Suppressor macrophage treated with lipopolysaccharide for 4 hours (primary cell): ENCODE measurements at regions not wholly inside any gene's neighbourhood (a gene's known extent, or its start where the extent isn't known, plus 50 kb on each side); places are given as distances from the start of the nearest gene placed in this dataset.
"Not testable (repeated sequence)": the region's sequence is repeated elsewhere in the genome, so short reads cannot be mapped to it uniquely, and the experiment has no call there.

Experiments
- DNase-seq: peaks from one replicate; pipeline ENCODE4 v3.0.0-alpha.2; 2020

DNA sequence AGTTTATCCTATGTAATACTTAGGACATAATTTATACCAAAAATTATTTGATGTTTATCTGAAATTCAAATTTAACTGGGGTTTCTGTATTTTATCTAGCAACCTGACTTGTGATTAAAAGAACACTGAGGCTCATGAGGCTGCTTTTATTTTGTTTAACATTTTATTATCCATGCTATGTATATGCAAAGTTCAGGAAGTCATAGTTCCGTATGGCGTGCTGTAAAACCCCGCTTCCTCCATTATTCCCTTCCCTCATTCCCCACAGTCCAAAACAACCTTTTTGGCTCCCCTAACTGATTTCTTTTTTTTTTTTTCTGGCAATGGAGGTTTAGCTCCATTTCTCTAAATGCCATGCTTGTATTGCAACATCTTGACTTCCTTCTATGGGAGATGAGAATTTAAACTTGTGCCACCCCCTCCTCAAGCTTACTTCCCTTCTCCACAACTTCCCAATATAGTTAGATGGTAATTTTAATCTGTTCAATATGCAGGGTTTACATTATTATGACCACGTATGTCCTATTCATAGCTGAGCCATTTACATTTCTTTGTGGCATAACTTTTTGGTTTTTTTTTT lies 138.0 kb upstream of the DNAH14 start:
- peak; percentile 46 for DNase-seq

- no peak for DNase-seq
These were observed 133.9 kb upstream of the DNAH14 start for GRCh38 chr1:224795591-224795990.

- no peak for DNase-seq
These were observed 130.4 kb upstream of the DNAH14 start for GRCh38 chr1:224799083-224799482.

DNA sequence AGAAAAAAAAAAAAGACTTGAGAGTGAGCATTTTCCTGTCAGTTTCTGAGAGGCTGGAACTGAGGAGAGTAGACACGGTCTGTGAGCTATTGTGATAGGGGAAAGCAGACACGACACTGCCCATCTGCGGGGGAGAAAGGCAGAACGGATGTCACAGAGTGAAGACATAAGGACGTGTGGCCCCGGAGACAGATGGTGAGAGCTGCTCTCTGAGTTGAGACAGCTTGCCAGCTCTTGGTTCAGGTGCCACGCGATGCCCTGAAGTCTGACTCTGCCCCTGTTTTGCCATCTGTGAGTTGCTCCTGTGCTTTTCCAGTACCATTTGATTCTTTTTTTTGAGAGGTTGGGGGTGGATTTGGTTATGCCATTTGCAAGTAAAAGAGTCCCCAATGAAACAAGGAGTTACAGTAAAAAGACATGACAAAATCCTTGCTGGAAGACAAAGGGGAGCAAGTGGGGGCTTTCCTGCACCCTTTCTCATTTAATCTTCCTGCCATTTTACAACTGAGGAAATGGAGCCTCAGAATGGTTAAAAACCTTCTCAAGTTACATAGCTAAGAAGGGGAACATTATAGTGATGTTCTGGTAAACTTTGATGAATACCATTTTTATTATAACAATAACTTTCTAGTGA lies 128.9 kb upstream of the DNAH14 start:
- no peak for DNase-seq

DNA sequence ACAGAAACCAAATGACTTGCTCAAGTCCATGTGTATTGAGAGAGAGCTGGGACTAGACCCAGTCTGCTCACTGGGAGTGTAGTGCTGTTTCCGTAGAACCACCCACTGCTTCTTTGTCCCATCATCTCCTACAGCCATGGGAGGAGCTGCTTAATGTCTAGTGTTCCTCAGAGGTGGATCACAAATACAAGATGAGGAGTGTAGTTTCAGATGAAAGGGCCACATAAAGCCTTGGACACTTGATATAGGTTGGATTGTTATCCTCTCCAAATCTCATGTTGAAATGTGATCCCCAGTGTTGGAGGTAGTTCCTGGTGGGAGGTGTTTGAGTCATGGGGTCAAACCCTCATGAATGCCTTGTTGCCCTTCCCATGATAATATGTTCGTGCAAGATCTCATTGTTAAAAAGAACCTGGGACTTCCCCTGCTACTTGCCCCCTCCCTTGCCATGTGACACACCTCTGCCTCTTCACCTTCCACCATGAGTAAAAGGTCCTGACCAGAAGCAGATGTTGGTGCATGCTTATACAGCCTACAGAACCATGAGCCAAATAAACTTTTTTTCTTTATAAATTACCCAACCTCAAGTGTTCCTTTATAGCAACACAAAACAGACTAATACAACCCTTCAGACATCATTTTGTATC lies 127.5 kb upstream of the DNAH14 start:
- DNase-seq = no peak

GRCh38 chr1:224802617-224803016 lies 126.9 kb upstream of the DNAH14 start:
- DNase-seq = no peak

- DNase-seq = no peak
These were observed 125.3 kb upstream of the DNAH14 start for GRCh38 chr1:224804220-224804619.

DNA sequence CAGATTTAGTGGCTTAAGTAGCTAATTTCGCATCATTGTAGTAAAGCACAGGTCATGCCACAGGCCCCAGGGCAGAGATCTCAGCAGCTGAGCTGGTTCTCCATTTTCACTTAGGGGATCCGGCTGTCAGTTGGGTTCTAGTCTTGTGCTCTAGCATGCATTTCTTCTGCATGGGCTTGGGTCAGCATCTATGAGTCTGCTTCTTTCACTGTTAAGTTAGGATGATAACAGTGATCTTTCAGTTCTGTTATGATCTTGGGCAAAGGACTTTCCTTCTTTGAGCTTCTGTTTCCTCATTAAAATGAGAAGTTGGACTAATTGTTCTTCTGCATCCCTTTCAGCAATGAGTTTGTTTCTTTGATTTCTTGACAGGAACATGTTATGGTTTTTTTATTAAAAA lies 123.6 kb upstream of the DNAH14 start:
- DNase-seq = peak; percentile 37

DNA sequence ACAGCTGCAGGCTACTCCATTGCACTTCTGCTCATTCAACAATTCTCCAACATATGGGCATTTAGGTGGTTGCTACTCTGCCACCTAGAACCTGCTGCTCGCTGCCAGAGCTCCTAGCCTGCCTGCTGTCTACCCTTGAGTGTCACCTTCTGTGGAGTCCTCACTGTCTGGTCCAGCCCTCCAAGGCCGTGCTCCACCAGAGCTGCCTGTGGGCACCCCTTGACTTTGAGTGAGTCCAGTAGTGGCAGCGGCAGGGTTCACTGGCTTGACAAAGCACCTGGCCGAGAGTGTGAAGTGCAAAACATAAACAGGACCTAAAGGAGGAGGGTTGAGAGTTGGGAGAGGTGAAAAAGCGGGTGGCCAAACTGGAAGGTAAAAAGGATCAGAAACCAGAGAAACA lies 120.3 kb upstream of the DNAH14 start:
- DNase-seq = no peak

DNA sequence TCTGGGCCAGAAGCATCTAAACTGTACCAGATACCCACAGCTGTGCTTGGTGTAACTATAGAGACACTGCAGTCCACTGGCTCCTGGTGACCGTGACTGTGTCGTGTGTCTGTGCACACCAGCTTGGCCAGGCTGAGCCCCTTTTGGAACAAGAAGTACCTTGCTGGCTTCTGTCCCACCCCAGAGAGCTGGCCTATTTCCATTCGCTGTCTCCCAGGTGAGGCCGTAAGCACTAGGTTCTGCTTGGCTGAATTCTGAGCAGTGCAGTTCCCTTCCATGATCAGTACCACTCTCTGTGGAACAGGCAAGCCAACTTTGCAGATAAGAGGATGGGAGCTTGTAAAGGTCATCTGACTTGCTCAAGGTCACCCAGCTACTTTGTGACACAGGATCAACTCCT lies 119.9 kb upstream of the DNAH14 start:
- no peak for DNase-seq

GRCh38 chr1:224811564-224811963 lies 117.9 kb upstream of the DNAH14 start:
- no peak for DNase-seq

DNA sequence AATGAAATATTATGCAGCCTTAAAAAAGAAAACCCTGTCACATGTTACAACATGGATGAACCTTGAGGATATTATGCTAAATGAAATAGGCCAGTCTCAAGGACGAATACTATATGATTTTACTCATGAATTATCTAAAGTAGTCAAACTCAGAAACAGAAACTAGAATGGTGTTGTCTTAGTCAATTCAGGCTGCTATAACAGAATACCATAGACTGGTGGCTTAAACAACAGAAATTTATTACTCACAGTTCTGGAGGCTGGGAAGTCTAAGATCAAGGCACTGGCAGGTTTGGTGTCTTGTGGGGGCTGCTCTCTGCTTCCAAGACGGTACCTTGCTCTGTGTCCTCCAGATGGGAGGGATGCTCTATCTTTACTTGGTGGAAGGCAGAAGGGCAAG lies 113.8 kb upstream of the DNAH14 start:
- no peak for DNase-seq

DNA sequence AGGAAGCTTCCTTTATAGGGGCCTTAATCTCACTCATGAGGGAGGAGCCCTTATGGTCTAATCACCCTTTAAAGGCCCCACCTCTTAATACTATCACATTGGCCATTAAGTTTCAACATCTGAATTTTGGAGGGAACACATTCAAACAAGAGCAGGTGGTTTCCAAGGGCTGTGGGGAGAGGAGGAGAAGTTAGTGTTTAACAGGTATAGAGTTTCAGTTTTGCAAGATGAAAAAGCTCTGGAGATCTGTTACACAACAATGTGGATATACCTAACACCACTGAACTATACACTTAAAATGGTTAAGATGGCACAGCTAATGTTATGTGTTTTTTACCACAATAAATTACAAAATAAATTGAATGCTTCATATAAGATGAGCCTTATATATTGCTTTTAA lies 113.4 kb upstream of the DNAH14 start:
- no peak for DNase-seq

DNA sequence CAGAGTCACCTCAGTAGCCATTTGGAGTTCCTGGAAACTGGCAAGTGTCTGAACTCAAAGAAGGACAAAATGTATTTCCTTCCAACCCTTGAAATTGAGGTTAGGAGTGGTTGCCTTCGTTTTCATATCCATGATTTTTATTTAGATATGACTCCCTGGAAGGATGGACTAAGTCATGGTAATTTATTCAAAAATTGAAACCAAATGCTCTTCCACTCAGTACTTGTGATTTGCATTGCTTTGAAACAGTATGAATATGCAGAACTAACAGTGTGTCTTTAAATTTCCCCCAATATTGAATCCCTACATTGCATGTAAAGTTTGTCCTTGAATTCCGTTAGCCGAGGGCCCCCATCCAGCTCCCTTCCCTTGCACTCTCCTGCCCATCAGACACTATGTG lies 112.1 kb upstream of the DNAH14 start:
- no peak for DNase-seq

- DNase-seq = no peak
These were observed 109.6 kb upstream of the DNAH14 start for GRCh38 chr1:224819861-224820260.

- no peak for DNase-seq
These were observed 109.1 kb upstream of the DNAH14 start for GRCh38 chr1:224820341-224820740.

- DNase-seq = not testable (repeated sequence)
These were observed 107.7 kb upstream of the DNAH14 start for GRCh38 chr1:224821751-224822150.

DNA sequence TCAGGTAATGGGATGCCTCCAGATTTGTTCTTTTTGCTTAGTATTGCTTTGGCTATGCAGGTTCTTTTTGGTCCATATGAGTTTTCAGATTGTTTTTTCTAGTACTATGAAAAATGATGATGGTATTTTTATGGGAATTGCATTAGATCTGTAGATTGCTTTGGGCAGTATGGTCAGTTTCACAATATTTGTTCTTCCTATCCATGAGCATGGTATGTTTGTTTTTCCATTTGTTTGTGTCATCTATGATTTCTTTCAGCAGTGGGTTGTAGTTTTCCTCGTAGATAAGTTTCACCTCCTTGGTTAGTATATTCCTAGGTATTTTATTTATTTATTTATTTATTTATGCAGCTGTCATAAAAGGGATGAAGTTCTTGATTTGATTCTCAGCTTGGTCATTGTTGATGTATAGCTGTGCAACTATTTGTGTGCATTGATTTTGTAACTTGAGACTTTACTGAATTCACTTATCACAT lies 103.9 kb upstream of the DNAH14 start:
- DNase-seq = no peak

GRCh38 chr1:224828691-224829090 lies 100.8 kb upstream of the DNAH14 start:
- DNase-seq = no peak

DNA sequence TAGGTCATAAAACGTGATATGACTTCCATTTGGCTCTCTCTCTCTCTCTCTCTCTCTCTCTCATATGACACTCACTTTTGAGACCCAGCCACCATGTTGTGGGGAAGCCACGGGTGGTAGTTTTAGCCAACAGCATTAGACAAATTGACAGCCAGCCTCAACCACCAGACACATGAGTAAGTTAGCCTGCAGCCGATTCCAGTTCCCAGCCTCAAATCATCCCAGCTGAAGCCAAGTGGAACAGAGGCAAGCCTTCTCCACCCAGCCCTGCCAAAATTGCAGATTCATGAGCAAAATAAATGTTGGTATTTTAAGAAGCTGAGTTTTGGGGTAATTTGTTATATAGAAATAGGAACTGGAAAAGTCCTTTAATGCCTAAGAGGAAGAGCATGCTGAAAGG lies 98.0 kb upstream of the DNAH14 start:
- no peak for DNase-seq

- not testable (repeated sequence) for DNase-seq
These were observed 89.7 kb upstream of the DNAH14 start for GRCh38 chr1:224839648-224840300.

DNA sequence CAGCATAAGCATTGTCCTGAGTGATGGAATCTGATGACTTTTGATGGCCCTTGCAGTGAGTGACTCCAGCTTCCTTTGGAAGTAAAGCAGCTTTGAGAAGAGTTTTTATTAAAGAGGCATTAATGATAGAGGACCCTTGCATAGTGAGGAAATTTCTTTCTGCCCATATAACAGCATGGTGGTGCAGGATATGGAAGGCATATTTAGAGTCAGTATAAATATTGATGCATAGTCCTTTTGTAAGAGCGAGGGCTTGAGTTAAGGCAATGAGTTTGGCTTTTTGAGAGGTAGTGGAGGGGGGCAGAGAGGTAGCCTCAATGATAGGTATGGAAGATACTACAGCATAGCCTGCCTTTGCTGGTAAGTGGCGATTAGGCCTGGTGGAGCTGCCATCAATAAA lies 87.7 kb upstream of the DNAH14 start:
- DNase-seq = not testable (repeated sequence)

DNA sequence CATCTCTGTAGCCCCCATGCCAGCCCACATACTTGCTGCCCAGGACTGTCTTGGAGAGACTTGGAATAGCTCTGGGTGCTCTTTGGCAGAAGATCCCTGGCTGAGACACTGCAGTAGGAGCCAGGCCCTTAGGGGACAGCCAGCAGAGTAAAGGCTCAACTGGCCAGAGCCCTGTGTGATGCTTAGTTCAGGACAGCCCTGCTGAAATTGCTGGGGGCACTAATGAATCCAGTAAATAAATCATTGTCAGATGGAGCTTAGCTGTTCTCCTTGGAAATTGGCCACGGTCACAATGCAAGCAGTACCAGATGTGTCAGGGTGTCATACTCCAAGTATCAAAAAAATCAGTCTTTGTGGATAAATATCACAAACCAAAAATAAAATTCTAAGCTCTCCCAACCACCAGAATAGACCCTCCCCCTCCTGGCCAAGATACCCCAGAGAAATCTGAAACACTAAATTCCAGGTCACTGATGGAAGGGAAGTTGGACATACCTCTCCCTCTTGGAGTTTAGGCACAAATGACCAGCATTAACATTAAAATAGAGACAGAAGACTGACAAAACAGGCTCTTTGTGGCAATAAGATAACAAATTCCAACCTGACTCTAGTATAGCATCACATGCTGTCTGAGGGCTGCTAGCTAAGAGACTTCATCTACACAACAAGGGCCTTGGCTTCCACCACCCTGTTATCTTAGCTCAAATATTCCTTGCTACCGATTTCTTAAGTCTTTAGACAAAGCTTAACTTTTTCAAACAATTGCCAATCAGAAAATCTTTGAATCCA lies 83.2 kb upstream of the DNAH14 start:
- DNase-seq = no peak
